ENCODE measurements at regions not wholly inside any gene's neighbourhood (a gene's known extent, or its start where the extent isn't known, plus 50 kb on each side); places are given as distances from the start of the nearest gene placed in this dataset.

- TF ChIP-seq CTCF (IDR thresholded peaks at IDR 0.05) = no peak
- DNase-seq (ENCODE audit: low spot score) = no peak
- ATAC-seq (ENCODE audit: low FRiP score) = no peak
Observed at GRCh38 chr6:150537491-150537890, 62.2 kb upstream of the PLEKHG1 start.

- DNase-seq (ENCODE audit: low spot score) (no peak), ATAC-seq (ENCODE audit: low FRiP score) (no peak)
- TF ChIP-seq CTCF (IDR thresholded peaks at IDR 0.05) = no peak
Observed at GRCh38 chr6:150537893-150538292, 61.8 kb upstream of the PLEKHG1 start.

GRCh38 chr6:150539111-150539510 is 60.6 kb upstream of the PLEKHG1 start:
- TF ChIP-seq CTCF (IDR thresholded peaks at IDR 0.05) = no peak

GRCh38 chr6:150539568-150539967 is 60.1 kb upstream of the PLEKHG1 start:
- TF ChIP-seq CTCF (IDR thresholded peaks at IDR 0.05) = no peak
- ATAC-seq (ENCODE audit: low FRiP score) (no peak), DNase-seq (ENCODE audit: low spot score) (no peak)

More at GRCh38 chr6:150539111-150539510, 60.6 kb upstream of the PLEKHG1 start:
- no peak for ATAC-seq (ENCODE audit: low FRiP score)
- no peak for DNase-seq (ENCODE audit: low spot score)

GRCh38 chr6:150541576-150541975 is 58.1 kb upstream of the PLEKHG1 start:
- ATAC-seq (ENCODE audit: low FRiP score) (no peak), DNase-seq (ENCODE audit: low spot score) (no peak)
- TF ChIP-seq CTCF (IDR thresholded peaks at IDR 0.05) = no peak

GRCh38 chr6:150543178-150543577 is 56.5 kb upstream of the PLEKHG1 start:
- no peak for ATAC-seq (ENCODE audit: low FRiP score)
- no peak for TF ChIP-seq CTCF (IDR thresholded peaks at IDR 0.05)
- no peak for DNase-seq (ENCODE audit: low spot score)

GRCh38 chr6:150544793-150545192 is 54.9 kb upstream of the PLEKHG1 start:
- TF ChIP-seq CTCF (IDR thresholded peaks at IDR 0.05) = no peak
- ATAC-seq (ENCODE audit: low FRiP score) (no peak), DNase-seq (ENCODE audit: low spot score) (no peak)
